ENCODE measurements at regions not wholly inside any gene's neighbourhood (a gene's known extent, or its start where the extent isn't known, plus 50 kb on each side); places are given as distances from the start of the nearest gene placed in this dataset.
A peak's percentile ranks its signal among the peaks of the same experiment; 100 is the strongest.
"Not testable (repeated sequence)": the region's sequence is repeated elsewhere in the genome, so short reads cannot be mapped to it uniquely, and the experiment has no call there.

GRCh38 chr1:223991297-223991857 lies 122.5 kb upstream of the FBXO28 start:
- not testable (repeated sequence) for DNase-seq, H3K9me3 Mint-ChIP-seq
- peak overlapping the region; percentile 42 for H3K27ac Mint-ChIP-seq

GRCh38 chr1:223961985-223962384 lies 116.2 kb upstream of the TP53BP2 start:
- not testable (repeated sequence) for H3K27me3 Mint-ChIP-seq; H3K4me1 Mint-ChIP-seq; ATAC-seq (replicated peaks); H3K27ac Mint-ChIP-seq; H3K4me3 Mint-ChIP-seq; DNase-seq; H3K9me3 Mint-ChIP-seq
- H3K36me3 Mint-ChIP-seq = peaks cover 4 to 11% of the 10 kb centered on the region in 2 donors

More at GRCh38 chr1:223991297-223991857, 122.5 kb upstream of the FBXO28 start:
- not testable (repeated sequence) for H3K36me3 Mint-ChIP-seq; H3K27me3 Mint-ChIP-seq; H3K4me1 Mint-ChIP-seq; ATAC-seq (replicated peaks)
- H3K4me3 Mint-ChIP-seq = peak overlapping the region in 1 of 2 donors; percentile 14

- H3K36me3 Mint-ChIP-seq = peaks cover 9 to 15% of the 10 kb centered on the region in 2 donors
- not testable (repeated sequence) for H3K9me3 Mint-ChIP-seq; H3K4me1 Mint-ChIP-seq; H3K27ac Mint-ChIP-seq; H3K4me3 Mint-ChIP-seq; H3K27me3 Mint-ChIP-seq; DNase-seq; ATAC-seq (replicated peaks)
Measured at GRCh38 chr1:223952801-223953200, 107.1 kb upstream of the TP53BP2 start.

- H3K4me1 Mint-ChIP-seq; H3K4me3 Mint-ChIP-seq; H3K9me3 Mint-ChIP-seq; H3K27ac Mint-ChIP-seq; ATAC-seq (replicated peaks); H3K27me3 Mint-ChIP-seq; DNase-seq: not testable (repeated sequence)
- H3K36me3 Mint-ChIP-seq = peaks cover 9 to 15% of the 10 kb centered on the region in 2 donors
Measured at GRCh38 chr1:223951551-223951950, 105.8 kb upstream of the TP53BP2 start.

- H3K27me3 Mint-ChIP-seq; H3K4me3 Mint-ChIP-seq; H3K4me1 Mint-ChIP-seq; H3K9me3 Mint-ChIP-seq; ATAC-seq (replicated peaks); H3K27ac Mint-ChIP-seq; DNase-seq: not testable (repeated sequence)
- peaks cover 9 to 15% of the 10 kb centered on the region in 2 donors for H3K36me3 Mint-ChIP-seq
Measured at GRCh38 chr1:223949944-223950343, 104.2 kb upstream of the TP53BP2 start.

GRCh38 chr1:223948041-223948440 lies 102.3 kb upstream of the TP53BP2 start:
- DNase-seq; H3K27me3 Mint-ChIP-seq; H3K4me3 Mint-ChIP-seq; H3K9me3 Mint-ChIP-seq; H3K27ac Mint-ChIP-seq; H3K4me1 Mint-ChIP-seq; ATAC-seq (replicated peaks): not testable (repeated sequence)
- peaks cover 9 to 12% of the 10 kb centered on the region in 2 donors for H3K36me3 Mint-ChIP-seq

GRCh38 chr1:223936592-223936991 lies 90.8 kb upstream of the TP53BP2 start:
- not testable (repeated sequence) for H3K9me3 Mint-ChIP-seq; H3K4me1 Mint-ChIP-seq; H3K36me3 Mint-ChIP-seq; H3K4me3 Mint-ChIP-seq; H3K27me3 Mint-ChIP-seq; H3K27ac Mint-ChIP-seq; DNase-seq; ATAC-seq (replicated peaks)

- not testable (repeated sequence) for H3K27me3 Mint-ChIP-seq; H3K36me3 Mint-ChIP-seq; H3K4me3 Mint-ChIP-seq; DNase-seq; H3K9me3 Mint-ChIP-seq; ATAC-seq (replicated peaks); H3K4me1 Mint-ChIP-seq; H3K27ac Mint-ChIP-seq
Measured at GRCh38 chr1:223931476-223931875, 85.7 kb upstream of the TP53BP2 start.

GRCh38 chr1:223920805-223921204 lies 75.1 kb upstream of the TP53BP2 start:
- not testable (repeated sequence) for H3K27me3 Mint-ChIP-seq; H3K27ac Mint-ChIP-seq; H3K36me3 Mint-ChIP-seq; H3K4me3 Mint-ChIP-seq; DNase-seq; H3K9me3 Mint-ChIP-seq; ATAC-seq (replicated peaks); H3K4me1 Mint-ChIP-seq

GRCh38 chr1:223915476-223915875 lies 69.7 kb upstream of the TP53BP2 start:
- not testable (repeated sequence) for H3K27me3 Mint-ChIP-seq; ATAC-seq (replicated peaks); H3K4me3 Mint-ChIP-seq; H3K27ac Mint-ChIP-seq; H3K9me3 Mint-ChIP-seq; DNase-seq; H3K36me3 Mint-ChIP-seq; H3K4me1 Mint-ChIP-seq

GRCh38 chr1:223913715-223914114 lies 68.0 kb upstream of the TP53BP2 start:
- DNase-seq; ATAC-seq (replicated peaks); H3K4me1 Mint-ChIP-seq; H3K27ac Mint-ChIP-seq; H3K27me3 Mint-ChIP-seq; H3K4me3 Mint-ChIP-seq; H3K36me3 Mint-ChIP-seq; H3K9me3 Mint-ChIP-seq: not testable (repeated sequence)

- not testable (repeated sequence) for H3K4me1 Mint-ChIP-seq; H3K27me3 Mint-ChIP-seq; H3K4me3 Mint-ChIP-seq; H3K9me3 Mint-ChIP-seq; ATAC-seq (replicated peaks); DNase-seq; H3K27ac Mint-ChIP-seq; H3K36me3 Mint-ChIP-seq
Measured at GRCh38 chr1:223907943-223908587, 62.3 kb upstream of the TP53BP2 start.

GRCh38 chr1:223903221-223903620 lies 57.5 kb upstream of the TP53BP2 start:
- H3K4me3 Mint-ChIP-seq, H3K36me3 Mint-ChIP-seq, H3K27ac Mint-ChIP-seq: not testable (repeated sequence)

GRCh38 chr1:223899775-223900174 lies 54.0 kb upstream of the TP53BP2 start:
- not testable (repeated sequence) for H3K27me3 Mint-ChIP-seq; H3K36me3 Mint-ChIP-seq; DNase-seq; H3K4me3 Mint-ChIP-seq; H3K9me3 Mint-ChIP-seq; H3K4me1 Mint-ChIP-seq; H3K27ac Mint-ChIP-seq; ATAC-seq (replicated peaks)

More at GRCh38 chr1:223903221-223903620, 57.5 kb upstream of the TP53BP2 start:
- ATAC-seq (replicated peaks); DNase-seq; H3K9me3 Mint-ChIP-seq; H3K27me3 Mint-ChIP-seq; H3K4me1 Mint-ChIP-seq: not testable (repeated sequence)

GRCh38 chr1:223897097-223897496 lies 51.4 kb upstream of the TP53BP2 start:
- H3K36me3 Mint-ChIP-seq; ATAC-seq (replicated peaks); H3K9me3 Mint-ChIP-seq; H3K4me1 Mint-ChIP-seq; H3K4me3 Mint-ChIP-seq; H3K27me3 Mint-ChIP-seq; DNase-seq; H3K27ac Mint-ChIP-seq: not testable (repeated sequence)
